Astrocyte (in vitro differentiated cells and primary cell): ENCODE measurements at regions not wholly inside any gene's neighbourhood (a gene's known extent, or its start where the extent isn't known, plus 50 kb on each side); places are given as distances from the start of the nearest gene placed in this dataset.

Experiments
- CTCF ChIP-seq: IDR thresholded peaks from 2 replicates; pipeline ENCODE4 v1.5.1; 2011; ENCODE audit warnings: low read depth, mild to moderate bottlenecking, inconsistent platforms, low read length, moderate library complexity; ENCODE audit not compliant: insufficient read depth
- EZH2 ChIP-seq: IDR thresholded peaks from 2 replicates; pipeline ENCODE4 v1.6.1; 2012; ENCODE audit warnings: mild to moderate bottlenecking, low read length, inconsistent platforms; ENCODE audit not compliant: insufficient read depth

- TF ChIP-seq CTCF (no peak), EZH2 (no peak)
Observed at GRCh38 chr4:157999723-158000122, 173.1 kb downstream of the GASK1B start.
